AG08396 (cell line): ENCODE measurements at regions not wholly inside any gene's neighbourhood (a gene's known extent, or its start where the extent isn't known, plus 50 kb on each side); places are given as distances from the start of the nearest gene placed in this dataset.

Source experiments
- DNase-seq: peaks from one replicate; pipeline ENCODE4 v3.0.0; 2012; ENCODE audit warnings: low spot score, mixed read lengths

GRCh38 chr6:45830441-45831139, 185.1 kb downstream of the CLIC5 start:
- no peak for DNase-seq

- DNase-seq = no peak
Measured at GRCh38 chr6:45829873-45830272, 185.8 kb downstream of the CLIC5 start.

- DNase-seq = peak; percentile 21
Measured at GRCh38 chr6:45827952-45828530, 187.6 kb downstream of the CLIC5 start.

GRCh38 chr6:45822873-45823272, 192.8 kb downstream of the CLIC5 start:
- no peak for DNase-seq

- DNase-seq = no peak
Measured at GRCh38 chr6:45822246-45822812, 193.3 kb downstream of the CLIC5 start.

GRCh38 chr6:45818655-45819054, 197.0 kb downstream of the CLIC5 start:
- DNase-seq = no peak

GRCh38 chr6:45816674-45817297, 198.9 kb downstream of the CLIC5 start:
- DNase-seq = no peak

GRCh38 chr6:45815466-45816125, 200.1 kb downstream of the CLIC5 start:
- DNase-seq = no peak

- no peak for DNase-seq
Measured at GRCh38 chr6:45814772-45815171, 200.9 kb downstream of the CLIC5 start.

- DNase-seq = no peak
Measured at GRCh38 chr6:45813943-45814342, 201.7 kb downstream of the CLIC5 start.

GRCh38 chr6:45812922-45813321, 202.7 kb downstream of the CLIC5 start:
- no peak for DNase-seq

GRCh38 chr6:45808917-45809316, 206.7 kb downstream of the CLIC5 start:
- no peak for DNase-seq

- no peak for DNase-seq
Measured at GRCh38 chr6:45808042-45808645, 207.5 kb downstream of the CLIC5 start.

GRCh38 chr6:45807311-45808041, 208.2 kb downstream of the CLIC5 start:
- DNase-seq = no peak

- DNase-seq = no peak
Measured at GRCh38 chr6:45806172-45806571, 209.5 kb downstream of the CLIC5 start.

- DNase-seq = no peak
Measured at GRCh38 chr6:45803071-45803470, 212.6 kb downstream of the CLIC5 start.

- no peak for DNase-seq
Measured at GRCh38 chr6:45801471-45802289, 214.0 kb downstream of the CLIC5 start.

- DNase-seq = no peak
Measured at GRCh38 chr6:45800911-45801310, 214.7 kb downstream of the CLIC5 start.

GRCh38 chr6:45795678-45796077, 220.0 kb downstream of the CLIC5 start:
- DNase-seq = no peak

- no peak for DNase-seq
Measured at GRCh38 chr6:45794465-45794864, 221.2 kb downstream of the CLIC5 start.
